ENCODE measurements at regions not wholly inside any gene's neighbourhood (a gene's known extent, or its start where the extent isn't known, plus 50 kb on each side); places are given as distances from the start of the nearest gene placed in this dataset.

DNA sequence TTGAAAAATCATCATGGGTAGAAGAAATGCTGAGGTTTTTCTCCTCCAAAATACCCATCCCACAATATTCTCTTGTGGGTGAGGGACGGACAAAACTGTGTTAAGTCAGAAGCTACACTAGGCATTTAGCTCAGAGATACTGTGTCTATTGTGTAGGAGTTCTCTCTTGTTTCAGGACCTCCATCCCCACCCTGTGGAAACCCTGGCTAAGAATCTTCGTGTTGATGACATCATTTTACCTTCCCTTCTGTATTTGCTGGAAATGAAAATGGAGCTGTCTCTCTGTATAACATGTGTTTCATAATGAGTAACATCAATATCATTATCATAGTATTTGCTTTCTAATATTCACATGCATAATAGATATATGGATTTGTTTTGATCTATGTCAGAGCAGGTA is 1193.0 kb upstream of the CITED2 start:
- in situ Hi-C loops (cut with MboI) (no loop called here), intact Hi-C loops (cut with micrococcal nuclease) (no loop called here)
- H3K79me2 ChIP-seq (ENCODE audit: control insufficient read depth, insufficient read depth, low read length): no peaks in the 10 kb centered on the region
- H3K27ac ChIP-seq (ENCODE audit: extremely low read depth, low read depth, low read length): no peak overlapping the region
- no peaks in the 10 kb centered on the region for H3K9me3 ChIP-seq (replicated peaks; ENCODE audit: control insufficient read depth, insufficient read depth, low read depth, low read length)
- no peak overlapping the region for H3K4me3 ChIP-seq
- WGBS (ENCODE audit: insufficient coverage, low coverage, missing lambda C conversion rate): 37% methylated on average over 2 of the region's 2 CpGs
- ATAC-seq (no peak), DNase-seq (ENCODE audit: extremely low read depth in 1 of 4, low spot score in 3 of 4) (no peak), FAIRE-seq (no peak)
- TF ChIP-seq TAF15 (IDR thresholded peaks at IDR 0.05; ENCODE audit: low read depth, low read length) (no peak), TRIM24 (IDR thresholded peaks at IDR 0.05) (no peak), ZNF586 (CRISPR knock-in tag; conservative IDR thresholded peaks at IDR 0.05) (no peak), NR1H2 (CRISPR knock-in tag; IDR thresholded peaks at IDR 0.05) (no peak)
- ChIA-PET POLR2A (interaction anchor here (1.3 kb wide), 1 partner anchor 11 kb away, joined by 3 read pairs; no protein-coding TSS in a partner anchor), CTCF (ENCODE audit: low intra/inter-chr PET ratio) (no interaction called here)
- no peaks in the 10 kb centered on the region for H4K20me1 ChIP-seq (replicated peaks; ENCODE audit: control insufficient read depth, insufficient read depth, low read length)
- no peaks in the 10 kb centered on the region for H3K27me3 ChIP-seq (ENCODE audit: control insufficient read depth in 2 of 2, insufficient read depth in 2 of 2, low read length in 2 of 2)
- H3K9me1 ChIP-seq (ENCODE audit: control insufficient read depth, insufficient read depth, low read length): no peaks in the 10 kb centered on the region
- no peak overlapping the region for H3K9ac ChIP-seq (ENCODE audit: insufficient read depth in 1 of 2, low read depth in 2 of 2, low read length in 2 of 2)
- no TSS peak for BruUV-seq (replicated peaks)
- H3K4me1 ChIP-seq (replicated peaks in 1 of 2; ENCODE audit: control insufficient read depth in 2 of 2, insufficient read depth in 2 of 2, low read length in 2 of 2): no peaks in the 10 kb centered on the region
- H3K4me2 ChIP-seq (ENCODE audit: insufficient read depth, low read length): no peak overlapping the region
- H2AFZ ChIP-seq (ENCODE audit: low read depth, low read length): no peak overlapping the region
- peaks cover 3% of the 10 kb centered on the region; the same call in 1 of the 3 replicates for H3K36me3 ChIP-seq (ENCODE audit: control insufficient read depth, insufficient read depth, low read length)

GRCh38 chr6:140566781-140567277 is 1192.4 kb upstream of the CITED2 start:
- ATAC-seq (no peak), FAIRE-seq (no peak), DNase-seq (ENCODE audit: extremely low read depth in 1 of 4, low spot score in 3 of 4) (no peak)
- H3K9ac ChIP-seq (ENCODE audit: insufficient read depth in 1 of 2, low read depth in 2 of 2, low read length in 2 of 2): no peak overlapping the region
- H4K20me1 ChIP-seq (replicated peaks; ENCODE audit: control insufficient read depth, insufficient read depth, low read length): no peaks in the 10 kb centered on the region
- no peaks in the 10 kb centered on the region for H3K27me3 ChIP-seq (ENCODE audit: control insufficient read depth in 2 of 2, insufficient read depth in 2 of 2, low read length in 2 of 2)
- no peak overlapping the region for H3K4me2 ChIP-seq (ENCODE audit: insufficient read depth, low read length)
- intact Hi-C loops (cut with micrococcal nuclease) (no loop called here), in situ Hi-C loops (cut with MboI) (no loop called here)
- H3K27ac ChIP-seq (ENCODE audit: extremely low read depth, low read depth, low read length): no peak overlapping the region
- ChIA-PET CTCF (ENCODE audit: low intra/inter-chr PET ratio) (interaction anchor here (1.0 kb wide), 1 partner anchor 8 kb away, joined by 3 read pairs; no protein-coding TSS in a partner anchor), POLR2A (interaction anchor here (1.3 kb wide), 1 partner anchor 10 kb away, joined by 3 read pairs; no protein-coding TSS in a partner anchor)
- H3K4me1 ChIP-seq (replicated peaks in 1 of 2; ENCODE audit: control insufficient read depth in 2 of 2, insufficient read depth in 2 of 2, low read length in 2 of 2): no peaks in the 10 kb centered on the region
- no peak overlapping the region for H2AFZ ChIP-seq (ENCODE audit: low read depth, low read length)
- no peaks in the 10 kb centered on the region for H3K9me3 ChIP-seq (replicated peaks; ENCODE audit: control insufficient read depth, insufficient read depth, low read depth, low read length)
- no peaks in the 10 kb centered on the region for H3K9me1 ChIP-seq (ENCODE audit: control insufficient read depth, insufficient read depth, low read length)
- H3K79me2 ChIP-seq (ENCODE audit: control insufficient read depth, insufficient read depth, low read length): no peaks in the 10 kb centered on the region
- no peak overlapping the region for H3K4me3 ChIP-seq
- no TSS peak for BruUV-seq (replicated peaks)
- whole genome bisulfite sequencing (ENCODE audit: insufficient coverage, low coverage, missing lambda C conversion rate): 47% methylated on average over 1 of the region's 1 CpG
- peaks cover 3% of the 10 kb centered on the region; the same call in 1 of the 3 replicates for H3K36me3 ChIP-seq (ENCODE audit: control insufficient read depth, insufficient read depth, low read length)
- TF ChIP-seq CC2D1A (IDR thresholded peaks at IDR 0.05) (no peak), MEIS2 (IDR thresholded peaks at IDR 0.05; ENCODE audit: partially characterized antibody) (peak; percentile 30), HOXB6 (CRISPR knock-in tag; IDR thresholded peaks at IDR 0.05; ENCODE audit: borderline replicate concordance) (no peak), ZBTB7A (IDR thresholded peaks at IDR 0.05; ENCODE audit: borderline replicate concordance, control insufficient read depth, low read depth, low read length) (no peak), GTF2F1 (IDR thresholded peaks at IDR 0.05; ENCODE audit: low read depth, low read length) (no peak), MEF2A (IDR thresholded peaks at IDR 0.05; ENCODE audit: control insufficient read depth, low read depth, low read length) (peak; percentile 67), HDGF (IDR thresholded peaks at IDR 0.05) (no peak)
- TF ChIP-seq, protein P1, sequence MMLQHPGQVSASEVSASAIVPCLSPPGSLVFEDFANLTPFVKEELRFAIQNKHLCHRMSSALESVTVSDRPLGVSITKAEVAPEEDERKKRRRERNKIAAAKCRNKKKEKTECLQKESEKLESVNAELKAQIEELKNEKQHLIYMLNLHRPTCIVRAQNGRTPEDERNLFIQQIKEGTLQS (IDR thresholded peaks at IDR 0.05): peak; percentile 67
- TF ChIP-seq, protein P1 (CRISPR knock-in tag; conservative IDR thresholded peaks at IDR 0.05): no peak
- TF ChIP-seq, protein P2, sequence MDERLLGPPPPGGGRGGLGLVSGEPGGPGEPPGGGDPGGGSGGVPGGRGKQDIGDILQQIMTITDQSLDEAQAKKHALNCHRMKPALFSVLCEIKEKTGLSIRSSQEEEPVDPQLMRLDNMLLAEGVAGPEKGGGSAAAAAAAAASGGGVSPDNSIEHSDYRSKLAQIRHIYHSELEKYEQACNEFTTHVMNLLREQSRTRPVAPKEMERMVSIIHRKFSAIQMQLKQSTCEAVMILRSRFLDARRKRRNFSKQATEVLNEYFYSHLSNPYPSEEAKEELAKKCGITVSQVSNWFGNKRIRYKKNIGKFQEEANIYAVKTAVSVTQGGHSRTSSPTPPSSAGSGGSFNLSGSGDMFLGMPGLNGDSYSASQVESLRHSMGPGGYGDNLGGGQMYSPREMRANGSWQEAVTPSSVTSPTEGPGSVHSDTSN (CRISPR knock-in tag; IDR thresholded peaks at IDR 0.05; ENCODE audit: low read depth): no peak
- TF ChIP-seq, protein P2 (tag; conservative IDR thresholded peaks at IDR 0.05; ENCODE audit: low read depth): peak; percentile 24; the same call in 1 of the 2 replicates

Measured in K562 (cell line).